B cell (primary cell): ENCODE measurements at regions not wholly inside any gene's neighbourhood (a gene's known extent, or its start where the extent isn't known, plus 50 kb on each side); places are given as distances from the start of the nearest gene placed in this dataset.

Experiments
- ATAC-seq: fragments of 200-7000 bp; cut with Tn5 transposase; one replicate; pipeline ENCODE4 v1.10.0; 2021; ENCODE audit warnings: low read depth, mild to moderate bottlenecking, moderate number of reproducible peaks, moderate library complexity
- CTCF ChIA-PET: fragments of 350-600 bp; sonication (Branson Sonifier 250); formaldehyde crosslinking; loops from one replicate; lab custom pipeline; 2021; ENCODE audit warnings: antibody characterized with exemption, inconsistent platforms; lab: Charles Lee
- POLR2A ChIA-PET: fragments of 350-600 bp; sonication (Branson Sonifier 250); formaldehyde crosslinking; loops from one replicate; lab custom pipeline; 2021; ENCODE audit warnings: antibody characterized with exemption; lab: Charles Lee
- DNase-seq: peaks from one replicate; pipeline ENCODE4 v3.0.0; 2013
- H2AFZ ChIP-seq: 2 replicates; pipeline ENCODE4 v1.6.1; 2012; ENCODE audit warnings: mild to moderate bottlenecking, low read depth, low read length; ENCODE audit not compliant: insufficient read depth, poor library complexity, severe bottlenecking
- H3K27ac ChIP-seq, 2 donors: 1 replicate in 1 of 2; 2 replicates in 1 of 2; pipeline ENCODE4 v1.5.1; 2012 to 2013; ENCODE audit warnings: low read length in 2 of 2, mild to moderate bottlenecking in 2 of 2, moderate library complexity in 1 of 2
- H3K27me3 ChIP-seq, 4 experiments: fragments of 200-600 bp in 1 of 4; sonication (generic) in 1 of 4; replicated peaks in 1 of 4; 1 replicate in 2 of 4; 2 replicates in 2 of 4; pipeline versions ENCODE4 v1.6.1 to v1.7.0; 2013 to 2016; ENCODE audit warnings: low read length in 3 of 4, mild to moderate bottlenecking in 2 of 4, mixed read lengths in 1 of 4, moderate library complexity in 1 of 4; ENCODE audit not compliant: insufficient read depth in 4 of 4, control insufficient read depth in 3 of 4; ENCODE audit errors: control extremely low read depth in 1 of 4
- H3K36me3 ChIP-seq, 2 experiments: replicated peaks in 1 of 2; 1 replicate in 1 of 2; 2 replicates in 1 of 2; pipeline versions ENCODE4 v1.6.1 to v1.7.1; 2013; ENCODE audit warnings: low read length in 1 of 2; ENCODE audit not compliant: insufficient read depth in 2 of 2, control insufficient read depth in 1 of 2; ENCODE audit errors: control extremely low read depth in 1 of 2, extremely low read depth in 1 of 2
- H3K4me1 ChIP-seq, 2 donors: fragments of 200-600 bp in 1 of 2; sonication (generic) in 1 of 2; 1 replicate in 1 of 2; 2 replicates in 1 of 2; pipeline versions ENCODE4 v1.5.1 to v1.6.1; 2013 to 2017; ENCODE audit warnings: low read length in 2 of 2; ENCODE audit not compliant: control insufficient read depth in 2 of 2, insufficient read depth in 2 of 2
- H3K4me2 ChIP-seq: replicated peaks from 2 replicates; pipeline ENCODE3; 2012; ENCODE audit warnings: mild to moderate bottlenecking, low read depth, low read length; ENCODE audit not compliant: poor library complexity, severe bottlenecking
- H3K4me3 ChIP-seq, 5 experiments: fragments of 200-600 bp in 1 of 5; sonication (generic) in 1 of 5; 1 replicate in 3 of 5; 2 replicates in 2 of 5; pipeline versions ENCODE4 v1.5.1 to v1.7.0; 2011 to 2016; ENCODE audit warnings: low read length in 4 of 5, mild to moderate bottlenecking in 4 of 5, low read depth in 2 of 5, control low read depth in 1 of 5, moderate library complexity in 1 of 5; ENCODE audit not compliant: insufficient read depth in 1 of 5; ENCODE audit errors: control extremely low read depth in 1 of 5, extremely low read depth in 1 of 5
- H3K79me2 ChIP-seq: fragments of 200-600 bp; sonication (generic); one replicate; pipeline ENCODE4 v1.6.0; 2016; ENCODE audit warnings: low read length; ENCODE audit not compliant: control insufficient read depth, insufficient read depth
- H3K9ac ChIP-seq: fragments of 200-600 bp; sonication (generic); 2 replicates; pipeline ENCODE4 v1.6.1; 2017; ENCODE audit warnings: mild to moderate bottlenecking, low read length, moderate library complexity
- H3K9me3 ChIP-seq, 3 donors: one replicate each; pipeline versions ENCODE4 v1.6.1 to v1.7.1; 2013; ENCODE audit warnings: low read length in 2 of 3; ENCODE audit not compliant: control insufficient read depth in 2 of 3, insufficient read depth in 1 of 3; ENCODE audit errors: control extremely low read depth in 1 of 3
- H4K20me1 ChIP-seq: 2 replicates; pipeline ENCODE4 v1.6.0; 2012; ENCODE audit warnings: mild to moderate bottlenecking, low read length; ENCODE audit not compliant: insufficient read depth, control insufficient read depth, poor library complexity, severe bottlenecking
- H3K27ac Mint-ChIP-seq: one replicate; pipeline ENCODE4 v1.8.0; 2021; ENCODE audit warnings: mixed read lengths
- H3K27me3 Mint-ChIP-seq: one replicate; pipeline ENCODE4 v1.8.0; 2021; ENCODE audit warnings: mixed read lengths
- H3K4me1 Mint-ChIP-seq: one replicate; pipeline ENCODE4 v1.8.0; 2021; ENCODE audit warnings: mixed read lengths
- H3K4me3 Mint-ChIP-seq: one replicate; pipeline ENCODE4 v1.8.0; 2021; ENCODE audit warnings: mixed read lengths
- H3K9me3 Mint-ChIP-seq: one replicate; pipeline ENCODE4 v1.8.0; 2022; ENCODE audit warnings: mixed read lengths; ENCODE audit not compliant: insufficient read depth
- EZH2 ChIP-seq: IDR thresholded peaks from 2 replicates; pipeline ENCODE4 v1.6.1; 2012; ENCODE audit warnings: borderline replicate concordance, low read depth, mild to moderate bottlenecking, moderate library complexity, low read length; ENCODE audit not compliant: insufficient read depth, poor library complexity, severe bottlenecking
- WGBS: methylation state at CpG from one replicate; pipeline ENCODE4 v1.1.5; 2013; ENCODE audit warnings: missing lambda C conversion rate; ENCODE audit not compliant: insufficient coverage; 5-methylcytosine and 5-hydroxymethylcytosine counted together
- intact Hi-C: fragments of 100-400 bp; cut with micrococcal nuclease; formaldehyde crosslinking; loops from one replicate; pipeline ENCODE4 v1.10.0; 2022
- TF ChIP-seq, protein P1 (sequence below): fragments of 200-600 bp; IDR thresholded peaks from one replicate; pipeline ENCODE4 v1.8.0; 2022; ENCODE audit warnings: antibody characterized with exemption, mild to moderate bottlenecking

GRCh38 chr11:15519911-15520310 is 405.2 kb downstream of the INSC start:
- H3K27me3 ChIP-seq: no peaks in the 10 kb centered on the region
- H4K20me1 ChIP-seq: no peaks in the 10 kb centered on the region
- H3K4me1 Mint-ChIP-seq: no peaks in the 10 kb centered on the region
- DNase-seq (no peak), ATAC-seq (no peak)
- no peaks in the 10 kb centered on the region for H3K4me1 ChIP-seq
- peaks cover 0 to 2% (median 2%) of the 10 kb centered on the region in 3 donors for H3K9me3 ChIP-seq
- H2AFZ ChIP-seq: no peak overlapping the region
- H3K36me3 ChIP-seq: no peaks in the 10 kb centered on the region
- no peak overlapping the region for H3K27ac ChIP-seq
- intact Hi-C loops: no loop called here
- TF ChIP-seq EZH2: no peak
- TF ChIP-seq, protein P1, sequence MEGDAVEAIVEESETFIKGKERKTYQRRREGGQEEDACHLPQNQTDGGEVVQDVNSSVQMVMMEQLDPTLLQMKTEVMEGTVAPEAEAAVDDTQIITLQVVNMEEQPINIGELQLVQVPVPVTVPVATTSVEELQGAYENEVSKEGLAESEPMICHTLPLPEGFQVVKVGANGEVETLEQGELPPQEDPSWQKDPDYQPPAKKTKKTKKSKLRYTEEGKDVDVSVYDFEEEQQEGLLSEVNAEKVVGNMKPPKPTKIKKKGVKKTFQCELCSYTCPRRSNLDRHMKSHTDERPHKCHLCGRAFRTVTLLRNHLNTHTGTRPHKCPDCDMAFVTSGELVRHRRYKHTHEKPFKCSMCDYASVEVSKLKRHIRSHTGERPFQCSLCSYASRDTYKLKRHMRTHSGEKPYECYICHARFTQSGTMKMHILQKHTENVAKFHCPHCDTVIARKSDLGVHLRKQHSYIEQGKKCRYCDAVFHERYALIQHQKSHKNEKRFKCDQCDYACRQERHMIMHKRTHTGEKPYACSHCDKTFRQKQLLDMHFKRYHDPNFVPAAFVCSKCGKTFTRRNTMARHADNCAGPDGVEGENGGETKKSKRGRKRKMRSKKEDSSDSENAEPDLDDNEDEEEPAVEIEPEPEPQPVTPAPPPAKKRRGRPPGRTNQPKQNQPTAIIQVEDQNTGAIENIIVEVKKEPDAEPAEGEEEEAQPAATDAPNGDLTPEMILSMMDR: no peak
- CTCF ChIA-PET: no interaction called here
- no peak overlapping the region for H3K4me2 ChIP-seq
- no peak overlapping the region for H3K4me3 Mint-ChIP-seq
- H3K27me3 Mint-ChIP-seq: no peaks in the 10 kb centered on the region
- POLR2A ChIA-PET: no interaction called here
- no peak overlapping the region for H3K4me3 ChIP-seq
- no peak overlapping the region for H3K27ac Mint-ChIP-seq
- WGBS: 67% methylated on average over 1 of the region's 2 CpGs
- no peaks in the 10 kb centered on the region for H3K79me2 ChIP-seq
- H3K9me3 Mint-ChIP-seq: peaks cover 6% of the 10 kb centered on the region
- H3K9ac ChIP-seq: no peak overlapping the region

DNA sequence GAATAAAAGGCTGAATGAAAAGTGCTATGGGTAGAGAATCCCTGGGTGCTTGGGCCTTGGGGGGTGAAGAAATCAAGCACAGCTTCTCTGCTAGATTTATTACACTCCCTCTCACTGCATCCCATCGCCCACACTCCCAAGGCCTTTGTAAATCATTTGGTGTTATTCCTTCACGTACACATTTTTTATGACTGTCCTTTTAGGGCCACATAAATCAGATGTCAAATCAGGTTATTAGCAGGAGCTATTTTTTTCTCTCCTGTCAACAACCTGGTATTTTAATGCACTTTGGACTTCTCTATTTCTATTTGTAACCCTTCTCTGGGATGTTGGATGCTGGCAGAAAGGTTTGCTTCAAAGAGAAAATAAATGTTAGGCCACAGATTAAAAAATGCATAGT is 408.8 kb downstream of the INSC start:
- no peaks in the 10 kb centered on the region for H3K4me1 ChIP-seq
- no peak overlapping the region for H3K4me3 ChIP-seq
- POLR2A ChIA-PET: no interaction called here
- TF ChIP-seq, protein P1: no peak
- no peak for TF ChIP-seq EZH2
- H3K27me3 ChIP-seq: no peaks in the 10 kb centered on the region
- no peak overlapping the region for H2AFZ ChIP-seq
- H3K4me2 ChIP-seq: no peak overlapping the region
- no peaks in the 10 kb centered on the region for H3K36me3 ChIP-seq
- no peak overlapping the region for H3K4me3 Mint-ChIP-seq
- intact Hi-C loops: no loop called here
- H3K27ac Mint-ChIP-seq: no peak overlapping the region
- no peak overlapping the region for H3K27ac ChIP-seq
- no peak overlapping the region for H3K9ac ChIP-seq
- CTCF ChIA-PET: no interaction called here
- no peaks in the 10 kb centered on the region for H3K27me3 Mint-ChIP-seq
- H3K9me3 ChIP-seq: peaks cover 4 to 16% (median 9%) of the 10 kb centered on the region in 3 donors
- H4K20me1 ChIP-seq: no peaks in the 10 kb centered on the region
- WGBS: no CpG with 5 or more reads among the region's 2 CpGs
- ATAC-seq (no peak), DNase-seq (no peak)
- H3K79me2 ChIP-seq: no peaks in the 10 kb centered on the region
- H3K4me1 Mint-ChIP-seq: no peaks in the 10 kb centered on the region
- peaks cover 6% of the 10 kb centered on the region for H3K9me3 Mint-ChIP-seq
